OCI-LY3 (cell line): ENCODE measurements at regions not wholly inside any gene's neighbourhood (a gene's known extent, or its start where the extent isn't known, plus 50 kb on each side); places are given as distances from the start of the nearest gene placed in this dataset.

Source experiments
- H2AFZ ChIP-seq: fragments of 200-600, 300-600 bp; shearing (Covaris generic); 2 replicates; pipeline ENCODE4 v1.6.0; 2014; ENCODE audit warnings: antibody characterized with exemption, low read depth, low read length
- H3K27ac ChIP-seq: fragments of 200-600, 300-600 bp; sonication (generic); 2 replicates; pipeline ENCODE4 v1.5.1; 2014; ENCODE audit warnings: mild to moderate bottlenecking, low read length, moderate library complexity, mixed read lengths
- H3K27me3 ChIP-seq: fragments of 200-600, 300-600 bp; sonication (generic); 2 replicates; pipeline ENCODE4 v1.6.1; 2014; ENCODE audit warnings: low read depth, low read length, mixed read lengths
- H3K36me3 ChIP-seq: fragments of 200-600, 300-600 bp; sonication (generic); replicated peaks from 2 replicates; pipeline ENCODE3; 2014; ENCODE audit warnings: low read depth, low read length, mixed read lengths
- H3K4me1 ChIP-seq: fragments of 300-600, 200-600 bp; sonication (generic); 2 replicates; pipeline ENCODE4 v1.6.1; 2014; ENCODE audit warnings: low read length, mixed read lengths
- H3K4me2 ChIP-seq: fragments of 200-600, 300-600 bp; sonication (generic); 2 replicates; pipeline ENCODE4 v1.6.1; 2014; ENCODE audit warnings: low read length, mixed read lengths
- H3K4me3 ChIP-seq: fragments of 300-600, 200-600 bp; sonication (generic); 2 replicates; pipeline ENCODE4 v1.5.1; 2014; ENCODE audit warnings: antibody characterized with exemption, mild to moderate bottlenecking, low read length, moderate library complexity
- H3K79me2 ChIP-seq: fragments of 300-600, 200-600 bp; shearing (Covaris generic); 2 replicates; pipeline ENCODE4 v1.6.1; 2014; ENCODE audit warnings: mild to moderate bottlenecking, low read length, mixed read lengths
- H3K9ac ChIP-seq: fragments of 300-600, 200-600 bp; shearing (Covaris generic); 2 replicates; pipeline ENCODE4 v1.6.0; 2014; ENCODE audit warnings: mild to moderate bottlenecking, low read length, moderate library complexity
- H3K9me3 ChIP-seq: fragments of 200-600, 300-600 bp; shearing (Covaris generic); 2 replicates; pipeline ENCODE4 v1.6.1; 2014; ENCODE audit warnings: low read length, mixed read lengths; ENCODE audit not compliant: insufficient read depth
- H4K20me1 ChIP-seq: fragments of 200-600, 300-600 bp; sonication (generic); 2 replicates; pipeline ENCODE4 v1.6.1; 2016; ENCODE audit warnings: low read length, mixed read lengths; ENCODE audit not compliant: insufficient read depth
- CTCF ChIP-seq: fragments of 200-600, 300-600 bp; sonication (generic); IDR thresholded peaks from 2 replicates; pipeline ENCODE4 v1.5.1; 2014; ENCODE audit warnings: antibody characterized with exemption, low read length, low read depth
- EZH2phosphoT487 ChIP-seq: fragments of 200-600 bp; shearing (Covaris generic); IDR thresholded peaks from 2 replicates; pipeline ENCODE4 v1.6.1; 2018; ENCODE audit warnings: antibody characterized with exemption, mixed run types, low read depth

- Histone ChIP-seq H3K27ac (no peak overlapping the region), H3K4me1 (no peaks in the 10 kb centered on the region), H3K9ac (no peak overlapping the region), H3K79me2 (no peaks in the 10 kb centered on the region), H3K9me3 (peaks cover 9% of the 10 kb centered on the region; the same call in 1 of the 2 replicates), H2AFZ (no peak overlapping the region), H3K4me2 (no peak overlapping the region), H4K20me1 (no peaks in the 10 kb centered on the region), H3K36me3 (no peaks in the 10 kb centered on the region), H3K4me3 (no peak overlapping the region), H3K27me3 (0 out of 2 replicates have a peak, but pooled peaks cover 3% of the 10 kb centered on the region)
- TF ChIP-seq CTCF (no peak), EZH2phosphoT487 (no peak)
These were observed 156.1 kb downstream of the WDR11 start for GRCh38 chr10:121007264-121007663.

- peaks cover 7% of the 10 kb centered on the region for H3K4me1 ChIP-seq
- no peak overlapping the region for H3K27ac ChIP-seq
- TF ChIP-seq EZH2phosphoT487, result no peak
- TF ChIP-seq CTCF, result no peak
- H3K4me3 ChIP-seq, result no peak overlapping the region
- no peak overlapping the region for H3K9ac ChIP-seq
- H3K36me3 ChIP-seq, result no peaks in the 10 kb centered on the region
- no peaks in the 10 kb centered on the region for H4K20me1 ChIP-seq
- H3K27me3 ChIP-seq, result no peaks in the 10 kb centered on the region
- no peak overlapping the region for H3K4me2 ChIP-seq
- H3K79me2 ChIP-seq, result no peaks in the 10 kb centered on the region
- no peak overlapping the region for H2AFZ ChIP-seq
- H3K9me3 ChIP-seq, result no peaks in the 10 kb centered on the region
These were observed 164.8 kb downstream of the WDR11 start for GRCh38 chr10:121015916-121016315.

DNA sequence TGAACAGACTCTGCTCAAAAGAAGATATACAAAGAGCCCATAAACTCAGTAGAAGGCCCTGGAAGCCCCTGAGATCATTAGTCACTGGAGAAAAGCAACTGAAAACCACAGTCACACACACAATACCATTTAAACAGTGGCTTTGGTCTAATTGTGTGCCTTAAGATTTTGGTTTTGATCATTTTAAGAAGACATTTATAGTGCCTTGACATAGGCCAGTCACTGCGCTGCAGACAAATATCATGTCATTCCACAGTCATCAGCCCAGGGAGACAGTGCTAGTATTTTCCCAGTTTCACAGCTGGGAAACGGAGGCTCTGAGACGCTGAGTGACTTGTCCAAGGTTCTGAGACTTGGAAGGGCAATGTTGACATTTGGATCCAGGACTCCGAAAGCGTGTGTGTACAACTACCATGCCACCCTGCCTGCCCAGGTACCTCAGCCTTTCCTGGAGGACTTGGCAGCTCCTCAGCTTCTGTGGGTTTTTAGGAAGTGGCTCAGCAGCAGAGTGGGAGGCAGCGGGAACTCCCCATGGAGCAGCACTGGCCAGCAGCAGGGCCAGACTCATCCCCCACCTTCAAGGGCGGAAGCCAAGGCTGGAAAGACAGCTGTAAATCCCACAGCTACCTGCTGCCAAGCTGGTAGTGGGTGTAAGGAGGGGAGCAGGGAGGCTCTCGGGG lies 173.9 kb downstream of the WDR11 start:
- Histone ChIP-seq H3K4me1 (no peaks in the 10 kb centered on the region), H3K4me3 (no peak overlapping the region), H3K27me3 (peaks cover 2% of the 10 kb centered on the region), H3K4me2 (no peak overlapping the region), H3K27ac (no peak overlapping the region), H3K79me2 (no peaks in the 10 kb centered on the region), H3K36me3 (no peaks in the 10 kb centered on the region), H3K9me3 (no peaks in the 10 kb centered on the region), H4K20me1 (no peaks in the 10 kb centered on the region), H2AFZ (no peak overlapping the region), H3K9ac (no peak overlapping the region)
- TF ChIP-seq EZH2phosphoT487 (no peak), CTCF (no peak)

DNA sequence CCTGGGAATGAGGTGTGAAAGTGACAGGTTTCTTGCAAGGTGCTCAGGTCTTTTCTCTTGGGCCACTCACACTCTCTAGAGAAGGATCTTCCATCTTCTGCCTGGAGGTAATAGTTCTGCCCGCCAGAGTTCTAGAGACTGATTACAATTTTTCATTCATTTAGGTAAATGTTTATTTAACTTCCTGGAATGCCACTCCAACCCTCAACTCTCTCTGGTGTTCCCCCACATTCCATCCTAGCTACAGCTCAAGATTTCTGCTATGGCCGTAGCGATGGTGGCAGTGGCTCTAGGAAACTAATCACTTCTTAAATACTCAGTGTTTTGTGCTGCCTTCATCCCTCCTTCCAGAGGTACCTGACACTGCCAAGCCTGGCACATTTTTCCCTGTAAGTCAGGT lies 174.6 kb downstream of the WDR11 start:
- H3K4me1 ChIP-seq, result no peaks in the 10 kb centered on the region
- H3K4me2 ChIP-seq, result no peak overlapping the region
- H3K4me3 ChIP-seq, result no peak overlapping the region
- no peaks in the 10 kb centered on the region for H3K79me2 ChIP-seq
- H2AFZ ChIP-seq, result no peak overlapping the region
- H3K9ac ChIP-seq, result no peak overlapping the region
- no peaks in the 10 kb centered on the region for H4K20me1 ChIP-seq
- peaks cover 2% of the 10 kb centered on the region for H3K27me3 ChIP-seq
- H3K9me3 ChIP-seq, result no peaks in the 10 kb centered on the region
- no peak for TF ChIP-seq CTCF
- no peak for TF ChIP-seq EZH2phosphoT487
- H3K36me3 ChIP-seq, result no peaks in the 10 kb centered on the region
- no peak overlapping the region for H3K27ac ChIP-seq
